GM20431 (cell line): ENCODE measurements at regions not wholly inside any gene's neighbourhood (a gene's known extent, or its start where the extent isn't known, plus 50 kb on each side); places are given as distances from the start of the nearest gene placed in this dataset.
"Not testable (repeated sequence)": the region's sequence is repeated elsewhere in the genome, so short reads cannot be mapped to it uniquely, and the experiment has no call there.

ENCODE experiments used
- in situ Hi-C: fragments of 300-500 bp; cut with MseI, MboI; formaldehyde crosslinking; loops from one replicate; pipeline ENCODE4 v1.15.0; 2020; ENCODE audit warnings: low sequenced_read_pairs; ENCODE audit not compliant: unreplicated experiment

DNA sequence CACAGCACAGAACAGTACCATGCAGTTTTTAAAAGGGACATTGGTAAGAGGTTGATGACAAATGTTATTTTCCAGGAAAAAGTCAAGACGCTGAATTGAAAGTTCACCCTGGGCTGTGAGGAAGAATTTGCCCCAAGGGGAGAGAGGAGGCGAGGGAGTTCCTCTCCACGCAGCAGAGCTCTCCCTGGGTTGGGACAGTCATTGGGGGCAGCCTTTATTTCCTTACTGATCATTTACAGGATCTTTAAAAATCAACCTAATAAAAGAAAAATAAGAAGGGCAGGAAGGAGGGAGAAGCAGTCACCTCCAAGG, 49.9 kb upstream of the WNT7B start:
- in situ Hi-C loops: no loop called here

DNA sequence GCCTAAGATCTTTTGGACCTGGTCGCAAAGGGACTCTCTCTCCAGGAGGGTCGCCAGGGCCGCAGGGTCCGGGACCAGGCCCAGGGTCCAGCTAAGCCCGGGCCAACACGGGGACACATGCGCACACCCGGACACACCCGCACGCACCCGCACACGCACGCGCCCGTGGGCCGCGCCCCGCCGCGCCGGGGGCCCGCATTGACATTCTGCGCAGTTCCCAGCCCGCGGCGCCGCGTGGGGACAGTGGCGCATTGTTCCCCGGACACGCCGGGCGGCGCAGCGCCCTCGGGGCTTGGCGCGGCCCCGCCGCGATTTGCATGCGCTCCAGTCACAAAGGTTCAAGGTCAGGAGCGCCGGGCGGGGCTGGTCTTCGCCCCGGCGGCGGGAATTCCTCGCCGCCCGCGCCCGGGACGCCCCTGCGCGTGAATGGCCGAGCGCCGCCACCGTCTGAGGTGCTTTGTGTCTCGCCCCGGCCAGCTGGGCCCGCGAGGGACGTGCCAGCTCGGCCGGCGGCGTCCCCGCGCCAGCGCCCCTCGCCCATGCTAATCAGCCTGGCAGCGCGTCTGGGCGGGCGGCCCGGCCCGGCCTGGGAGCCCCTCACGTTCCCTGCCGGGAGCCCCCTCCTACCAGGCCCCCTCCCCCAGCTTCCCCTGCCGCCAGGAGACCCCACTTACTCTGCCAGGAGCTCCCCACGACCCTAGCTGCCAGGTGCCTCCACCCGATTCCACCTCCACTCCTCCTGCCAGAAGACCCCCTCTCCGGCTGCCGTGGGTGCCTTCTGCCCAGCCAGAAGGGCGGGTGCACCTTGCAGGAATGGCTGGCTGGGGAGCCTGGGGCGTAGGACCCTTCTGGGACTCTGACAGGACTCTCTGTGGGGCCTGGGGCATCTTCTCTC, 50.5 kb upstream of the WNT7B start:
- in situ Hi-C loops: no loop called here

DNA sequence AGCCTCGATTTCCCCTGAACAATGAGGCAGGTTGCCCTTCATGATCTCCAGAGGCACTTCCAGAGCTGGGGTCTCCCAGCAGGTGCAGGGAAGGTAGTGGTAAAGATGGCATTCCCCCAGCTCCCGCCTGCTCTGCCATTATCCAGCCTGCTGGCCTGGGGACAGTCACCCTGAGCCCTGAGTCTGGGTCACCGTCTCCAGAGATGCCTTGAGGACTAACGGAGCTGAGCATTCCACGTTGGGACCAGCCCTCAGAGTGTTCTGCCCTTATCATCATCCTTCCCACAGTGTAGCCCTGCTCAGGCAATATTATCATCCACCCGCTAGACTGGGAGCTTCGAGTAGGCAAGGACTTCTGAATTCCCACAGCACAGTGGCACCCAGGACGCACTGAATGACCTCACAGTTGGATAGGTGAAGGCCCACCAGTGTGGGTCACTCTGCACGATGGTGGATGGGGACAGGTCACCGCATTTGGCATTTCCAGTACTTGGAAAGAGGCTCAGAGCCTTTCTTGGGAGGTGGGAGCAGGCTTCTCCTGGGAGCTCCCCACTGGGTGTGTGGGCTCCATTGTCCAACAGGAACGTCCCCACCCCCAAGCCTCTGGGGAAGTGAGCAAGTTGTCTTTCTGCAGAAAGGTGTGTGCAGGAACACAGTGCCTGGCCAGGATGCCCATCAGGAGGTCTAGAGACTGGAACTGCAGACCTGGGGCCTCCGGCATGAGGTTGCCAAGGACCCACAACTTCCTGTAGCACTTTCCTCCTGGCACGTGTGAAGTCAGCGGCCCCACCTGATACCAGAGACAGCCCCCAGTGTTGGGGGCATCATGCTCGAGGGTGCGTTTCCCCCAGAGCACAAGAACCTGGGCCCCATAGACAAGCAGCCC, 51.4 kb upstream of the WNT7B start:
- in situ Hi-C loops: no loop called here

GRCh38 chr22:46029036-46029435, 52.1 kb upstream of the WNT7B start:
- in situ Hi-C loops: no loop called here

DNA sequence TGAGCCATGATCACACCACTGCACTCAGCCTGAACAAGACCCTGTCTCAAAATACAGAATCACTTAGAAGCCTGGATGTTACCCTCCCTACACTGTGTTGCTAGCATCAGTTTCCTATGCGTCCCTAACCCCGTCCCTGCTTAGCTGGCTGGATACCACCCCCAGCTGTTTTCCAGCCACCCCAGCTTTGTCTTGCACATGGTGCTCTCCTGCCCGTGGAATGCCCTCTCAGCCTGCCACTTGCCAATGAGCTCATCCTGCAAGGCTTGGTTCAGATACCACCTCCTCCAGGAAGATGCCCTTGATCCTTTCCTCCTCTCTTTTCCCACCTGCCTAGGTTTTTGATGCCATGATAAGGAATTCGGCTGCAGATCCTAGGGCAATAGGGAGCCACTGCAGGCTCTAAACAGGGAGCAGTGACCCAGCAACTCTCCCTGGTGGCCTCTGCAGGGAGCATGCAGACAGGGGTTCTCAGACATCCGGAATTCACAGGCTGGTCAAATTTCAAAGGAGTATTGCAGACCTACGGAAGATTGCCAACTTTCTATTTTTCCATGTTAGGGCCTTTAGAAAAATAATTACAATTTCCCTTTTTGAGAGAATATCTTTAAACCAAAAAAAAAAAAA, 52.7 kb upstream of the WNT7B start:
- in situ Hi-C loops: no loop called here

- in situ Hi-C loops: no loop called here
Observed at GRCh38 chr22:46030231-46030880, 53.4 kb upstream of the WNT7B start.

GRCh38 chr22:46031066-46031465, 54.1 kb upstream of the WNT7B start:
- in situ Hi-C loops: no loop called here

- in situ Hi-C loops: no loop called here
Observed at GRCh38 chr22:46031557-46031956, 54.6 kb upstream of the WNT7B start.

DNA sequence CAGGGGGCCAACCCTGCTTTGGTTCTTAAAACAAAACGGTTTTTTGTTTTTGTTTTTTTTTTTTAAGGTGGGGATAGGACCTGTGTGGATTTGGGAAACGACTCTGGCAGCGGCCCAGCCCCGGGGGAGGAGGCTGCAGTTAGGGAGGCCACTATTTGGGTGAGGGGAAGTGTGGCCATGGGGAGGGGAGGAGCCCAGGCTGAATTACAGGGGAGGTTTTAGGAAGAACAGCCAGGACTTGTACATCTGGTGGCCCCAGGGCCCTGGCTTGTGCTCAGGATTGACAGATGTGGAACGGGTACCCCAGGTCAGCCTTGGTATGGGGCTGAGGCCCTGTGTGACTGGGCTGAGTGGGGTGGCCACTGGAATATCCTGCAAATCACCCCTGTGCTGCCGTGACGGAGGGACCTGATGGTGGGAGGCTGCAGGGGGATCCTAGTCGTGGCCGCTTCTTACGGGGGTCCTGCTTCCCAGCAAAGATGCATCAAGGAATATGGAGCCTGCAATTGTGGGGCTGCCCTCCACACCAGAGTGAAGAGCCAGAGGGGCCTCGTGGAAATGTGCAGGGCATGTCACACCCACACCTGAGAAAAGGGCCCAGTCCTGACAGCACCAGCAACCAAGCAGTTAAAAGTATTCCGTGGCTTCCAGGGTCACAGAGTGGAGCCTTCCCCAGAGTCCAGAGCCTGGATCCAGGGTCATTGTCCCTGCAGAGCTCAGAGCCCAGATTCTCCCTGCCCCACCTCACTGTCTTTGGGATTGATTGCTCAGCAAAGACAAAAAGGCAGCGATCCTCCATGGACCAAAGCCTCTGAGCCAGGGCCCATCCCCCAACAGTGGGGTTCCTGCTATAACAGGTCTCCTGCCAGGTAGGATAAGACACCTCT, 55.2 kb upstream of the WNT7B start:
- in situ Hi-C loops: no loop called here

- in situ Hi-C loops: no loop called here
Observed at GRCh38 chr22:46033256-46034200, 56.6 kb upstream of the WNT7B start.

GRCh38 chr22:46034480-46034879, 57.5 kb upstream of the WNT7B start:
- in situ Hi-C loops: not testable (repeated sequence)

DNA sequence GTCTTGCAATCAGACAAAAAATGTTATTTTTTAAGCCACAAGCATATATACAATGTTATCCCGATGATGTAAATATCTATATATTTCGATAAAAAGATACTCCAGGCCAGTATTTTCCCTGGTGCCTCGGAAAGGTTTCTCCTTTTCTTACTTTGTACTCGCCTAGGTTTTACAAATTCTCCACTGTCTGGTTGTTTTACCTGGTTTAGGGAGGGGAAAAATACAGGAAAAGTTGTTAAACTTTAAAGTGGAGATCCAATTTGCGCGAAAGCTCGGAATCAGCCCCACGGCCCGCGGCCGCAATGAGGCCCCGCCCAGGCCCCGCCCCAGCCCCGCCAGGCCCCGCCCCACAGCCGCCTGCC, 58.4 kb upstream of the WNT7B start:
- in situ Hi-C loops: no loop called here

DNA sequence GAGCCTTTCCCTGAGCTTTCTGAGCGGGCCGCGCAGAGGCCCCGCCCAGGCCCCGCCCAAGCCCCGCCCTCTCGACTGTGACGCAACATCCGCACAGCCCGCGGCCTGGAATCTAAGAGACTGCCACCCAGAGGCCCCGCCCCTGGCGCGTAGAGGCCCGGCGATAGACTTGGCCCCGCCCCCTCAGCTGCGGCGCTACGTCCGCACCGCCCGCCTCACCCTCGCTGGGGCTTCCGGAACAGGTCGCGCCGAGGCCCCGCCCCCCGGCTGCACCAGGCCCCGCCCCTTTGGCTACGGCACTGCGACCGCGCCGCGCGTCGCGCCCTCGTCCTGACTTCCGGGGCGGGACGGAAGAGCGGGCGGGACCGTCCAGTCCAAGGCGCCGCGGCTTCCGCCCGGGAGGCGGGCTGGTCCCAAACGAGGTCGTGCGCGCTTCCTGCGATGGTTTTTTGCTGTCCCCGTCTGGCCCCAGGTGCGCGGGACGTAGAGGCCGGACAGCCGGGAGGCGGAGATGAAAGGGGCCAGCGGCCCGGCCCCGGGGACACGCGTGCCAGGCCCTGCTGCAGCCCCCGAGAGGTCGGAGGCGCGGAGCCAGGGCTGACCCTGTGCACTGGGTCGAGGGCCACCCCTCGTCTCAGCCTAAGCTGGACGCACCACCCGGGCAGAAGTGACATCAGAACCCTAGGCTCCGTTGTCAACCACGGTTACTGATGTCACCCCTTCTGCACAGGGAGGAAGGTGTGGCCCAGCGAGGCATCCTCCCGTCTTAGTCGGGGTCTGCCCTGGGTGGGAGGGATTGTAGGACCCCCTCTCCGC, 59.0 kb upstream of the WNT7B start:
- in situ Hi-C loops: no loop called here

DNA sequence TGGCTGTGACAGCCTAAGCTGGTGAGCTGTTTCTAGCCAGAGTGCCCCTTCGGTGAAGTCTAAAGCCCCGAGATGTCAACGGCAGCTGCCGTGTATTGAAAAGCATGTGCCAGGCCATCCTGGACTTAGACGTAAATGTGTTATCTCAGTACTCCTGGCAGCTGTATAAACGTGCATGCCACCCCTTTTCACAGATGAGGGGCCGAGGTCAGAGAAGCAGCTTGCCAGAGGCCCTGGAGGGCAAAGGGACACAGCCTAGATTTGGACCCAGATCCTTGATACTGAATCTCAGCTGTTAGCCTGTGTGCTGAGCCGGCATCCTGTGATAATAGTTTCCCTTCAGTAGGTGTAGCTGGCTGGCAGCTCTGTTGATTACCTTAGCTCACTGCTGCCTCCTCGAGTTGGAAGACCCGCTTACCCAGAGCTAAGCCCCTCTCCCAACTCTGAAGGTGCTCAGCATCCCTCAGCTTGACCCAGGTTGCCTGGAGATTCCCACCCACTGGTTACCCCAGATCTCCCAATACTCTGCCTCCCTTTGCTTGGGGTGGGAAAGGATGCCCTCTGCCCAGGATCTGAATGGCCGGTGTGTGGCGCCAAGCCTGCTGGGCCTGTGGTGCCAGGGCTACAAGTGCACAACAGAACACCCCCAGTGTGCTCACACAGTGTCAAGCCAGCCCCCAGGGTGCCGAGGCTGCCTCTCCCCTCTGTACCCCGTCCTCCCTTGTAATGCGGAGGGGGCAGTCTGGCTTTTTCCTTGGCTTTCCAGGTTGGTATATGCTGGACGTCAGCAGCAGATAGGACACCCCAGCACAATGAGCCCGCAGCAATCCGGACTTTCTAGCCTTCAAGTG, 59.8 kb upstream of the WNT7B start:
- in situ Hi-C loops: no loop called here

DNA sequence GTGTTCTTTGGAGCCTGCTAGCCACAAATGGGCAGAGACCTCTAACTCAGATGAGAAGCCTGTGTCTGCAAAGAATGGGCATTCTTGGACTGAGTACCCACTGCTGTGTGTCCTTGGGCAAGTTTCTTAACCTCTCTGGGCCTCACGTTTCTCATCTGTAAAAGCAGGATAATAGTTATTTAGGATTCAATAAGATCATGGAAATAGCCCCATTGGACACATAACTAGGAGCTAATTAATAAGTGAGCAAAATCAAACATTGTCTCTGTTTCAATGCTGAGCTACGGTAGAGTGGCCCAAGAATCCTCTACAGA, 61.2 kb upstream of the WNT7B start:
- in situ Hi-C loops: no loop called here

- in situ Hi-C loops: no loop called here
Observed at GRCh38 chr22:46038516-46039430, 61.8 kb upstream of the WNT7B start.
